GM12891 (cell line): ENCODE measurements at regions not wholly inside any gene's neighbourhood (a gene's known extent, or its start where the extent isn't known, plus 50 kb on each side); places are given as distances from the start of the nearest gene placed in this dataset.

Experiments
- PAX5 ChIP-seq: IDR thresholded peaks from 2 replicates; pipeline ENCODE4 v1.6.1; 2011; ENCODE audit warnings: low read length, moderate library complexity, mild to moderate bottlenecking; ENCODE audit not compliant: insufficient read depth, severe bottlenecking
- POLR2A ChIP-seq: IDR thresholded peaks from 2 replicates; pipeline ENCODE4 v1.6.1; 2011; ENCODE audit warnings: low read depth, low read length, control low read depth
- POLR2AphosphoS5 ChIP-seq: IDR thresholded peaks from 2 replicates; pipeline ENCODE4 v1.6.1; 2011; ENCODE audit warnings: low read depth, low read length, control low read depth
- POU2F2 ChIP-seq: IDR thresholded peaks from 2 replicates; pipeline ENCODE4 v1.6.1; 2011; ENCODE audit warnings: low read depth, mild to moderate bottlenecking, control low read depth, low read length, moderate library complexity
- SPI1 ChIP-seq: IDR thresholded peaks from 2 replicates; pipeline ENCODE4 v1.6.1; 2011; ENCODE audit warnings: low read depth, low read length, control low read depth
- TAF1 ChIP-seq: IDR thresholded peaks from 2 replicates; pipeline ENCODE4 v1.6.1; 2011; ENCODE audit warnings: low read depth, low read length, control low read depth

GRCh38 chr1:22231068-22231593 is 88.2 kb upstream of the WNT4 start:
- TF ChIP-seq POLR2A (no peak), POLR2AphosphoS5 (no peak), TAF1 (no peak), SPI1 (no peak), POU2F2 (no peak), PAX5 (no peak)
